OCI-LY7 (cell line): ENCODE measurements at regions not wholly inside any gene's neighbourhood (a gene's known extent, or its start where the extent isn't known, plus 50 kb on each side); places are given as distances from the start of the nearest gene placed in this dataset.

ENCODE experiments used
- BruUV-seq: library from RNA; stranded (reverse); fragments of 400-500 nt; replicated peaks from 2 replicates; lab custom pipeline; 2021; lab: Mats Ljungman, UMichigan
- CTCF ChIA-PET: fragments of 300-600 bp; sonication (Branson Sonifier 250); formaldehyde crosslinking; loops from one replicate; lab custom pipeline; 2022; ENCODE audit warnings: antibody characterized with exemption; ENCODE audit not compliant: unreplicated experiment; lab: Charles Lee
- POLR2A ChIA-PET: fragments of 300-600 bp; sonication (Branson Sonifier 250); formaldehyde crosslinking; loops from one replicate; lab custom pipeline; 2022; ENCODE audit warnings: antibody characterized with exemption; lab: Charles Lee
- DNase-seq: peaks from one replicate; pipeline ENCODE4 v3.0.0-alpha.2; 2015; ENCODE audit warnings: low spot score
- H2AFZ ChIP-seq: fragments of 200-600 bp; sonication (generic), shearing (Covaris generic); 2 replicates; pipeline ENCODE4 v1.6.1; 2014; ENCODE audit warnings: mild to moderate bottlenecking, antibody characterized with exemption, low read length, moderate library complexity
- H3K27ac ChIP-seq: fragments of 200-600 bp; sonication (generic); 2 replicates; pipeline ENCODE4 v1.5.1; 2014; ENCODE audit warnings: mixed run types, low read depth, mild to moderate bottlenecking, moderate library complexity, low read length, inconsistent platforms; ENCODE audit not compliant: poor library complexity, severe bottlenecking
- H3K36me3 ChIP-seq: fragments of 200-600 bp; sonication (generic); 2 replicates; pipeline ENCODE4 v1.6.1; 2014; ENCODE audit warnings: mild to moderate bottlenecking, antibody characterized with exemption, low read length, moderate library complexity, mixed read lengths; ENCODE audit not compliant: insufficient read depth
- H3K4me1 ChIP-seq: fragments of 200-600 bp; sonication (generic); 2 replicates; pipeline ENCODE4 v1.5.1; 2014; ENCODE audit warnings: mild to moderate bottlenecking, low read length; ENCODE audit not compliant: insufficient read depth, poor library complexity, severe bottlenecking
- H3K4me2 ChIP-seq: fragments of 200-600 bp; sonication (generic); 2 replicates; pipeline ENCODE4 v1.6.1; 2014; ENCODE audit warnings: mild to moderate bottlenecking, low read length
- H3K4me3 ChIP-seq: fragments of 200-600 bp; sonication (generic); 2 replicates; pipeline ENCODE4 v1.5.1; 2014; ENCODE audit warnings: mild to moderate bottlenecking, low read depth, low read length; ENCODE audit not compliant: poor library complexity, severe bottlenecking
- H3K79me2 ChIP-seq: fragments of 200-600 bp; sonication (generic); 2 replicates; pipeline ENCODE4 v1.6.1; 2016; ENCODE audit warnings: low read depth, mild to moderate bottlenecking, low read length, moderate library complexity, mixed read lengths; ENCODE audit not compliant: insufficient read depth
- H3K9me2 ChIP-seq: fragments of 200-600 bp; sonication (generic); 2 replicates; pipeline ENCODE4 v1.6.1; 2016; ENCODE audit warnings: mild to moderate bottlenecking, low read length, mixed read lengths; ENCODE audit not compliant: insufficient read depth
- H3K9me3 ChIP-seq: fragments of 200-600 bp; sonication (generic); 2 replicates; pipeline ENCODE4 v1.6.1; 2014; ENCODE audit warnings: mild to moderate bottlenecking, mixed run types, low read length, mixed read lengths
- H4K20me1 ChIP-seq: fragments of 200-600 bp; sonication (generic); 2 replicates; pipeline ENCODE4 v1.6.1; 2014; ENCODE audit warnings: mild to moderate bottlenecking, antibody characterized with exemption, low read length, moderate library complexity, mixed read lengths; ENCODE audit not compliant: insufficient read depth
- CTCF ChIP-seq: fragments of 200-600 bp; sonication (generic); conservative IDR thresholded peaks from 2 replicates; pipeline ENCODE4 v1.5.1; 2014; ENCODE audit warnings: mild to moderate bottlenecking, antibody characterized with exemption, low read length, moderate library complexity, mixed read lengths
- EZH2phosphoT487 ChIP-seq: fragments of 200-600 bp; sonication (generic); IDR thresholded peaks from 2 replicates; pipeline ENCODE4 v1.6.1; 2018; ENCODE audit warnings: low read depth, borderline replicate concordance, mild to moderate bottlenecking, mixed run types, antibody characterized with exemption, low read length, moderate library complexity, mixed read lengths
- intact Hi-C: fragments of 100-400 bp; cut with micrococcal nuclease; formaldehyde crosslinking; loops from one replicate; pipeline ENCODE4 v1.10.0; 2022; ENCODE audit not compliant: unreplicated experiment

GRCh38 chr7:132034748-132035416 lies 478.5 kb upstream of the PODXL start:
- Histone ChIP-seq H3K4me1 (no peaks in the 10 kb centered on the region), H4K20me1 (no peaks in the 10 kb centered on the region), H2AFZ (no peak overlapping the region), H3K9me2 (no peaks in the 10 kb centered on the region), H3K79me2 (no peaks in the 10 kb centered on the region), H3K9me3 (no peaks in the 10 kb centered on the region), H3K27ac (no peak overlapping the region), H3K4me2 (no peak overlapping the region), H3K36me3 (no peaks in the 10 kb centered on the region), H3K4me3 (no peak overlapping the region)
- CTCF ChIA-PET: no interaction called here
- intact Hi-C loops: no loop called here
- POLR2A ChIA-PET: no interaction called here
- DNase-seq: no peak
- TF ChIP-seq EZH2phosphoT487 (no peak), CTCF (no peak)
- BruUV-seq: no TSS peak

- Histone ChIP-seq H3K9me2 (no peaks in the 10 kb centered on the region), H3K4me1 (no peaks in the 10 kb centered on the region), H3K9me3 (no peaks in the 10 kb centered on the region), H3K27ac (no peak overlapping the region), H3K79me2 (no peaks in the 10 kb centered on the region), H4K20me1 (no peaks in the 10 kb centered on the region), H3K4me2 (no peak overlapping the region), H2AFZ (no peak overlapping the region), H3K4me3 (no peak overlapping the region), H3K36me3 (no peaks in the 10 kb centered on the region)
- ChIA-PET POLR2A (no interaction called here), CTCF (no interaction called here)
- TF ChIP-seq CTCF (no peak), EZH2phosphoT487 (no peak)
- no TSS peak for BruUV-seq
- intact Hi-C loops: no loop called here
- DNase-seq: no peak
Measured at GRCh38 chr7:132030883-132031282, 474.5 kb upstream of the PODXL start.

GRCh38 chr7:132030086-132030568 lies 473.7 kb upstream of the PODXL start:
- Histone ChIP-seq H2AFZ (no peak overlapping the region), H3K79me2 (no peaks in the 10 kb centered on the region), H3K9me3 (no peaks in the 10 kb centered on the region), H3K4me3 (no peak overlapping the region), H3K9me2 (no peaks in the 10 kb centered on the region), H3K4me1 (no peaks in the 10 kb centered on the region), H3K4me2 (no peak overlapping the region), H4K20me1 (no peaks in the 10 kb centered on the region), H3K36me3 (no peaks in the 10 kb centered on the region), H3K27ac (no peak overlapping the region)
- DNase-seq: no peak
- ChIA-PET CTCF (no interaction called here), POLR2A (no interaction called here)
- BruUV-seq: no TSS peak
- TF ChIP-seq CTCF (no peak), EZH2phosphoT487 (no peak)
- intact Hi-C loops: no loop called here
